ENCODE measurements at regions not wholly inside any gene's neighbourhood (a gene's known extent, or its start where the extent isn't known, plus 50 kb on each side); places are given as distances from the start of the nearest gene placed in this dataset.

- DNase-seq, result peak; percentile 15
These were observed 76.5 kb upstream of the ADRB1 start for GRCh38 chr10:113967126-113967525.

GRCh38 chr10:113970641-113971040, 73.0 kb upstream of the ADRB1 start:
- no peak for DNase-seq

DNA sequence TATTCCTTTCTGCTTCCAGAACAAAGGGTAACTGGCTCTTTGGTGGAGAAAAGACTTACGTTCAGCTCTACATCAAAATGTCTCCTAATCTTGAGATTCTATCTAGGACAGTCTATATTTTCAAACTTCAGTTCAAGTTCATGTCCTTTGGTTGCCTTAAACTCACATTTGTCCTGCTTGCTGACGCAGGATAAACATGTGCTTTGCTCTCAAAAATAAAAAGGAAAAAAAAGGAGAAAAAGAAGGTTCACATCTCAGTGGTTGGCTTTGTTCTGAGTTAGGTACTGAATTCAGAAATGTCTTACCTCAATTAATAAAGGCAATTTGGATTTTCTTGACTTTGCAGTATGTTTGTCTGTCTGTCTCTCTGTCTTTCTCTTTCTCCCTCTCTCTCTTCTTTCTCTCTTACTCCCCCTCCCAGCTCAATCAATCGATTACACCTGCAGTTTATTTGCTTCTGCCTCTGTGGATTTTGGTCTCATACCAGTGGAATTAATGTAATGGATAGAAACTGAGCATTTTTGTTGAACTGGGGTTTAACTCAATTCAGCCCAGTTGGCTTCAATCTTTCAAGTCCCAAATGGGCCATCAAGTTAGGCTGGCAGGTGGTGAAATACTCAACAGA, 72.2 kb upstream of the ADRB1 start:
- no peak for DNase-seq

DNA sequence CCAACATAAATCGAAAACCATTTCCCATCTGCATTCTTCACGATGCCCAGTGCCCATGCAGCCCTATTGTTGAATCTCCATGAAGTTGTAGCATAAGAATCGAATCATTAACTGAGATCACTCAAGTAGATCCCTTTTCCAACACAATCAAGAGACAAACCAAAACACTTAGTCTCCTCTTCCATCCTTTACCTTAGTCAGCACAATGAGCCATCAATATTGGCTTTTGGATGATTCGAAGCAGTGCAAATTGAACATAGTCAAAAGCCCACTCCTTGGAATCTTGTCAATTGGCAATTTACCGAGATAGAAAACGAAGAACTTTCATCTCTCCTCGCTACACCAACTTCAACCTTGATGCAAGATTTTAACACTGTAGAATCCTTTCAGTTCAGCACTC, 66.5 kb upstream of the ADRB1 start:
- no peak for DNase-seq

DNA sequence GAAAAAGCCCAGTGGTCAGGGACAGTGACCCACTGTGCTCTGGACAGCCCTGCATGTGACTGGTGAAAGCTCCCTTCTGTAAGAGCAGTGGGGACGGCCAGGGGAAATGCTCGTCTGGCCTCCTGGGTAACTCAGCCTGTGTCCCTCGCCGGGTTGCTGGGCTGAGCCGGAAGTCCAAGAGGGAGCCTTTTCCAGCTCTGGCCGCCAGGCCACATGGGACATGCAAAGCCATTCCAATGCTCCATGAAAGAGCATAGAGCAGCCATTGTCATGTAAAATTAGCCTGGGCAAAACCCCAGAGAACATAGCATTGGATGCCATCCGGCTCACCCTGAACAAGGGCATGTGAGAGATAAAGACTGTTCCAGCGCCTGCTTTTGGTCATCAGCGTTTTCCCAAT, 64.9 kb upstream of the ADRB1 start:
- DNase-seq, result no peak

DNA sequence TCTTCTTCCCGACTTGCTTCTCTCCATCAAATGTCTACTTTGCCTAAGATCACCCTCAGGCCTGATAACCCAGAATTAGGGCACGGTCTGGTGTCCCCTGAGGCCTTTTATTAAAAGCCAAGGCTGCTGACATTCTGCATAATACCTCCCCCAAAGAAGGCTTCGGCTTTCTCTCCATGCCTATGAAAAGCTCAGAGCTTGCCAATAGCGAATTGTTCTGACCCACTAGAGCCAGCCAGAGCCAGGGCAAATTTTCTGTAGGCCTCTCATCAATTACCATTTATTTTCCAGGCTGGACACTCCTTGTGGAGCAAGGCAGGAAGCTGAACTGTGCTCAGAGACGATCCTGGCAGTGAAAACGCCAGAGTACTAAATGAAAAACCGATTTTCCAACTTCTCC, 64.3 kb upstream of the ADRB1 start:
- DNase-seq, result no peak

DNA sequence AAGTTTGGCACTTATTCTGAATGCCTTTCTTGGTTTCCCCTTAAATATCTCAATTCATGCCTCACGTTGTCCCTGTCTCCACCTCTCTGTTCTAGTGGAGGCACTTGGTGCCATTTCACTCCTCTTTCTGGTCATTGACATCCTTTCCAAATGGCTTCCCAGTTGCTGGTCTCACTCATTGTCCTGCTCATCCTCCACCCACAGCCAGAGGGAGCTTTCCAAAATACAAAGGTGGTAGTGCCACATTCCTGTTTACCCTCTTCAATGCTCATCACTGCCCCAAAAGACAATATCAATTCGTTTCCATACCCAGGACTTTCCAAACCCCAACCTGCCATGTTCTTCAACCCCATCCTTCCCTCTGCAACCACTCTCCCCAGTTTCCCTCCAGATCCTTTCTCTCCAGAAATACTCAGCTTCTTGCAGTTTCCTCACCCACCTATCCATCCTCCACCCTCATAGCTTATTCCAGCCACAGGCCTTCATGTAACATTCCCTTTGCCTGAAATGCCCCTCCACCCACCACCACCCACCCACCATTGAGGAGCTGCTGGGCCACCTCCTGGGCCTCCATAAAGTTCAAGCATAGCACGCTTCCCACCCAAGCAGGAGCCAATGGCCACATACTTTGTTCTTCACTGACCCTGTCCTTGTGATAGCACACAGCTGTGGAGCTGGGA, 63.1 kb upstream of the ADRB1 start:
- DNase-seq, result no peak

- no peak for DNase-seq
These were observed 61.4 kb upstream of the ADRB1 start for GRCh38 chr10:113982296-113982695.

- no peak for DNase-seq
These were observed 60.9 kb upstream of the ADRB1 start for GRCh38 chr10:113982769-113983168.

- DNase-seq, result no peak
These were observed 60.1 kb upstream of the ADRB1 start for GRCh38 chr10:113983552-113983951.

- DNase-seq, result no peak
These were observed 58.3 kb upstream of the ADRB1 start for GRCh38 chr10:113985297-113985844.

DNA sequence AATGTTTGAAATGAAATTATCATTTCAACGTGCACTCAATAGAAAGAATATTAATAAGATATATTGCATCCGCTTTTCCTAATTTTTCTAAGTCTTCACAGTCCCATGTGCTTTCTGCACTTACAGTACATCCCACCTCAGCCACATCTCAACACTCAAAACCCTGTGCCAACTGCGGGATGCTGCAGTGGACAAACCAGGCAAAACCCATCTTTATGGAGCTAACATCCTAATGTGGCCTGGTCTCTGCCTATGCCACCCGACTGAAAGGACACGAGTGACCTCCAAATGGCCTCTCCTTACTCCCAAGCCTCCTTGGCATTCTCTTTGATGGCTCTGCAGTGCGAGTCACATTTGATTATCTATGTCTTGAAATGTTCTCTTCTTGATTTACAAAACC, 57.4 kb upstream of the ADRB1 start:
- DNase-seq, result no peak

DNA sequence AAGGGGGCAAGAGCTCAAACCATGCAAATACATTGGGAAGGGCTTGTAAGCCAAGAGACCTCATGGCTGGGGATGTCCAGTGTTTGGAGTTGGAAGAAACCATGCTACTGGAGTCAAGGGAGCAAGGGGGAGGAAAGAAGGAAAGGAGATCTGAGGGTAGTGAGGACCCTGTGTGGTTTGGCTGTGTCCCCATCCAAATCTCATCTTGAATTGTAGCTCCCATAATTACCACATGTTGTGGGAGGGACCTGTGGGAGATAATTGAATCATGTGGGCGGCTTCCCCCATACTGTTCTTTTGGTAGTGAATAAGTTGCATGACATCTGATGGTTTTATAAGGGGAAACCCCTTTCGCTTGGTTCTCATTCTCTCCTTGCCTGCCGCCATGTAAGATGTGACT, 56.5 kb upstream of the ADRB1 start:
- DNase-seq, result no peak

GRCh38 chr10:113987805-113988204, 55.9 kb upstream of the ADRB1 start:
- DNase-seq, result no peak

DNA sequence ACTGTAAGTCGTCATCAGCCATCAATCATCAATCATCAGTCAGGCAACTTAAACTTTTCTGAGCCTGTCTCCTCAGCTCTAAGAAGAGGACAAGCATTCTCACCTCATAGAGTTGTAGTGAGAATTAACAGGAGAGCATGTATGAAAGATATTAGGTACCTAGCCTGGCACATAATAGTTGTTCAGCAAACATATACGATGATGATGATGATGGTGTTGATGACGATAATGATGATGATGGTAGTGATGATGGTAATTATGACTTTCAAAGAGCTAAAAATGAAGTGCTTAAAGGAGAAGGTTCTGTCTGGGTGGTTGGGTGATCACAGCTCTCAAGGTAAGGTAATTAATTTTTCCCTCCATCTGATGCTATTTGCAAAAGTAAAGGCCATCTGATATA, 55.1 kb upstream of the ADRB1 start:
- DNase-seq, result no peak

DNA sequence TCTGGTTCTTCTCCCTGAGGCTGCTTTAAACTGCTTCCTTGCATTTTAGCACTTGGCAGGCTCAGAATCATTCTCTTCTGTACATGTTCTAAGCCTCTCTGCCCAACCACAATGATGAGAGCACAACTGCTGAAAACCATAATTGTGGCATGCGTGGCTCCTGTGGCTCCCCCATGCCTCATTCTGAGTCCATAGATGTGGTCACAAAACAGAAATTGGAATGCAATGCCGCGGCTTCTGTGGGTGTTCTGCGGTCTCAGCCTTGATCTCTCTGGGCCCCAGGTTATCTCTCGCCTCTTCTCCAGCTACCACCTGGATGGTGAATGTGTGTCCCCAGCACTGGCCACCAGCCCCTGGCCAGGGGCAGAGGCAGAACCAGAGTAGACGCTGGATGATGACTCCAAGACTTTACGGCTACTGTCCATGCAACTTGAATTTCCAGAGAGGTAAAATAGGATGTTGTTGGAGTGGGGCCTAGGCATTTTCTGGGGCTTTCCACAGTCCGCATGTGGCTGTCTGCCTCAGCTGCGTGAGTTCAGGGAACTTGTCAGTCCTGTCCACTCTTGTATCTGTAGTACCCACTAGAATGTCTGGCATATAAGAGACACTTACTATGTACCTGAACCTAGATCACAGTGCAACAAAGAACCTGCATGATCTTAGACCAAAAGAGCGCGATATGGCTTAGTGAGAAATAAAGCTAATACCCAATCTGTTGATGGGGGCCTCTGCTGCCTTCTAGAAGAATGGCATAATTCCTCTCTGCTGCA, 52.4 kb upstream of the ADRB1 start:
- DNase-seq, result no peak

GRCh38 chr10:113992471-113993011, 51.1 kb upstream of the ADRB1 start:
- DNase-seq, result no peak

DNA sequence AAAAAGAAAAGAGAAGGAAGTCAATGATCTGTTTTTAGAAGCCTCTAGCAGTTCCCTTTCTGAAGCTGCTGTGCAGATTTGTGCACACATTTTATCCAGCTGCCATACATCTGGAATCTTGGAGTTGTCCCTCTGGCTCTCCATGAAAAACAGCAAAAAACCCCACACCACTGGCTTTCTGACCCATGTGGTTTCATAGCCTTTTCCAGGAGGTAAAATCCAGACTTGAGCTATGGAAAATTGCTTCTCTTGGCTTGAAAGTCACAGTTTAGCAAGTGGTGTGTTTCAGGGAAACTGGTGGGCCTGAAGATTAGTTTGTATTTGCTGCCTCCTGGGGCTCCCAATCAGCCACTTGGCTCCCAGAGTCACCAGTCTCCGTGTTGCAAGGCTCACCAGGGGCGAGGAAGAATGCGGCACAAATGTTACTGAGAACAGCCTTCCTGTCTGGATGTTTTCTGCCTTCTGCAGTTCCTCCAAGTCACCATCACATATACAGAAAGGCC, 50.1 kb upstream of the ADRB1 start:
- no peak for DNase-seq
